SK-N-SH (cell line): ENCODE measurements at regions not wholly inside any gene's neighbourhood (a gene's known extent, or its start where the extent isn't known, plus 50 kb on each side); places are given as distances from the start of the nearest gene placed in this dataset.

ENCODE experiments used
- CTCF ChIA-PET: fragments of 300-600, 350-600 bp; formaldehyde crosslinking; extraction: SDS; loops from one replicate; lab custom pipeline; 2021; lab: Yijun Ruan, JAX
- POLR2A ChIA-PET: fragments of 350-600 bp; sonication (Branson Sonifier 250); formaldehyde crosslinking; extraction: SDS; loops from one replicate; lab custom pipeline; 2020; ENCODE audit warnings: antibody characterized with exemption, inconsistent platforms; lab: Yijun Ruan, JAX
- DNase-seq: peaks from one replicate; pipeline ENCODE4 v3.0.0; 2012
- H2AFZ ChIP-seq: fragments of 200-600 bp; sonication (generic); 2 replicates; pipeline ENCODE4 v1.8.1; 2016; ENCODE audit warnings: antibody characterized with exemption, mild to moderate bottlenecking, low read depth
- H3F3A ChIP-seq: fragments of 200-600 bp; sonication (generic); replicated peaks from 2 replicates; pipeline ENCODE3; 2016; ENCODE audit warnings: antibody characterized with exemption, mild to moderate bottlenecking; ENCODE audit not compliant: insufficient read depth
- H3K27ac ChIP-seq, 2 experiments: fragments of 200-500 bp in 1 of 2; fragments of 200-600 bp in 1 of 2; sonication (Bioruptor generic) in 1 of 2; sonication (generic), shearing (Covaris generic) in 1 of 2; 2 replicates each; pipeline versions ENCODE4 v1.5.1 to v1.6.1; 2014 to 2016; ENCODE audit warnings: low read depth in 2 of 2, inconsistent platforms in 1 of 2, low read length in 1 of 2, mild to moderate bottlenecking in 1 of 2, mixed read lengths in 1 of 2
- H3K27me3 ChIP-seq: fragments of 200-600 bp; sonication (generic), shearing (Covaris generic); 2 replicates; pipeline ENCODE4 v1.6.1; 2016; ENCODE audit warnings: mixed run types; ENCODE audit not compliant: insufficient read depth
- H3K36me3 ChIP-seq, 2 experiments: fragments of 200-500 bp in 1 of 2; fragments of 200-600 bp in 1 of 2; sonication (Bioruptor generic) in 1 of 2; sonication (generic) in 1 of 2; replicated peaks in 1 of 2; 2 replicates each; pipeline versions ENCODE3 to v1.5.1; 2014 to 2016; ENCODE audit warnings: low read length in 1 of 2, mild to moderate bottlenecking in 1 of 2; ENCODE audit not compliant: insufficient read depth in 2 of 2, control insufficient read depth in 1 of 2
- H3K4me1 ChIP-seq, 2 experiments: fragments of 200-500 bp in 1 of 2; fragments of 200-600 bp in 1 of 2; sonication (Bioruptor generic) in 1 of 2; sonication (generic), shearing (Covaris generic) in 1 of 2; 2 replicates each; pipeline versions ENCODE4 v1.5.1 to v1.6.1; 2014 to 2016; ENCODE audit warnings: low read depth in 1 of 2, low read length in 1 of 2, mixed run types in 1 of 2; ENCODE audit not compliant: insufficient read depth in 2 of 2, control insufficient read depth in 1 of 2
- H3K4me2 ChIP-seq: fragments of 200-600 bp; sonication (generic), shearing (Covaris generic); 2 replicates; pipeline ENCODE4 v1.6.1; 2017; ENCODE audit warnings: mixed run types
- H3K4me3 ChIP-seq, 2 experiments: fragments of 200-500 bp in 1 of 2; fragments of 200-600 bp in 1 of 2; sonication (Bioruptor generic) in 1 of 2; sonication (generic), shearing (Covaris generic) in 1 of 2; 2 replicates each; pipeline versions ENCODE4 v1.5.1 to v1.8.1; 2014 to 2016; ENCODE audit warnings: low read depth in 2 of 2, inconsistent platforms in 1 of 2, low read length in 1 of 2, mild to moderate bottlenecking in 1 of 2, mixed read lengths in 1 of 2, moderate library complexity in 1 of 2
- H3K79me2 ChIP-seq: fragments of 200-600 bp; sonication (generic); 2 replicates; pipeline ENCODE4 v1.8.1; 2017; ENCODE audit warnings: mild to moderate bottlenecking; ENCODE audit not compliant: insufficient read depth
- H3K9ac ChIP-seq: fragments of 200-600 bp; sonication (generic); 2 replicates; pipeline ENCODE4 v1.6.1; 2017; ENCODE audit warnings: mixed run types
- H3K9me2 ChIP-seq: fragments of 200-600 bp; sonication (generic); 2 replicates; pipeline ENCODE4 v1.6.1; 2017; ENCODE audit warnings: mixed run types
- H3K9me3 ChIP-seq: fragments of 200-600 bp; sonication (generic); 2 replicates; pipeline ENCODE4 v1.6.1; 2017; ENCODE audit warnings: mixed run types, mild to moderate bottlenecking, moderate library complexity
- H4K20me1 ChIP-seq: fragments of 200-600 bp; sonication (generic); 2 replicates; pipeline ENCODE4 v1.6.1; 2017; ENCODE audit warnings: mild to moderate bottlenecking, mixed run types; ENCODE audit not compliant: insufficient read depth
- EP300 ChIP-seq, 2 experiments: IDR thresholded peaks; 2 replicates each; pipeline versions ENCODE4 v1.4.0 to v1.6.1; 2012; ENCODE audit warnings: borderline replicate concordance in 1 of 2, low read depth in 1 of 2, low read length in 1 of 2
- FOXJ3 ChIP-seq: sonication (generic); formaldehyde crosslinking; IDR thresholded peaks from 2 replicates; pipeline ENCODE4 v1.5.1; 2020; ENCODE audit warnings: mild to moderate bottlenecking, missing genetic modification reagents
- FOXM1 ChIP-seq: IDR thresholded peaks from 2 replicates; pipeline ENCODE4 v1.4.0; 2012; ENCODE audit warnings: low read depth, mild to moderate bottlenecking
- GATA2 ChIP-seq: sonication (generic); formaldehyde crosslinking; IDR thresholded peaks from 2 replicates; pipeline ENCODE4 v1.5.0; 2020; ENCODE audit warnings: mild to moderate bottlenecking, missing genetic modification reagents
- JUND ChIP-seq: IDR thresholded peaks from 2 replicates; pipeline ENCODE4 v1.4.0; 2012
- MEF2A ChIP-seq: IDR thresholded peaks from 2 replicates; pipeline ENCODE4 v1.4.0; 2012; ENCODE audit warnings: low read depth, borderline replicate concordance
- NFIC ChIP-seq: IDR thresholded peaks from 2 replicates; pipeline ENCODE4 v1.4.0; 2012; ENCODE audit warnings: borderline replicate concordance
- NRF1 ChIP-seq: IDR thresholded peaks from 2 replicates; pipeline ENCODE4 v1.6.1; 2012; ENCODE audit warnings: low read depth, mild to moderate bottlenecking, low read length
- RCOR1 ChIP-seq: fragments of 150-350 bp; IDR thresholded peaks from 2 replicates; pipeline ENCODE4 v1.6.1; 2017; ENCODE audit warnings: antibody characterized with exemption, low read length
- TAF1 ChIP-seq: IDR thresholded peaks from 2 replicates; pipeline ENCODE4 v1.6.1; 2012; ENCODE audit warnings: low read depth, mild to moderate bottlenecking, low read length, moderate library complexity, borderline replicate concordance
- WGBS: methylation state at CpG from one replicate; pipeline ENCODE4 v1.1.6; 2017; ENCODE audit warnings: low lambda C conversion rate; 5-methylcytosine and 5-hydroxymethylcytosine counted together
- TF ChIP-seq, protein P1 (sequence below): fragments of 150-350 bp; IDR thresholded peaks from 2 replicates; pipeline ENCODE4 v1.6.1; 2016; ENCODE audit warnings: mild to moderate bottlenecking, low read depth, low read length
- TF ChIP-seq, protein P2 (sequence below): fragments of 150-350 bp; IDR thresholded peaks from 2 replicates; pipeline ENCODE4 v1.6.1; 2017; ENCODE audit warnings: antibody characterized with exemption, low read length, low read depth, borderline replicate concordance
- TF ChIP-seq, protein P3 (sequence below): IDR thresholded peaks from 2 replicates; pipeline ENCODE4 v1.4.0; 2012; ENCODE audit warnings: low read depth, borderline replicate concordance
- TF ChIP-seq, protein P4 (sequence below): IDR thresholded peaks from 2 replicates; pipeline ENCODE4 v1.4.0; 2012; ENCODE audit warnings: low read depth, borderline replicate concordance
- TF ChIP-seq, protein P5 (sequence below): IDR thresholded peaks from 2 replicates; pipeline ENCODE4; 2012
- TF ChIP-seq, protein P6 (sequence below): fragments of 200-600 bp; sonication (generic); IDR thresholded peaks from 2 replicates; pipeline ENCODE4 v1.6.1; 2017; ENCODE audit warnings: antibody characterized with exemption, mild to moderate bottlenecking, moderate library complexity

DNA sequence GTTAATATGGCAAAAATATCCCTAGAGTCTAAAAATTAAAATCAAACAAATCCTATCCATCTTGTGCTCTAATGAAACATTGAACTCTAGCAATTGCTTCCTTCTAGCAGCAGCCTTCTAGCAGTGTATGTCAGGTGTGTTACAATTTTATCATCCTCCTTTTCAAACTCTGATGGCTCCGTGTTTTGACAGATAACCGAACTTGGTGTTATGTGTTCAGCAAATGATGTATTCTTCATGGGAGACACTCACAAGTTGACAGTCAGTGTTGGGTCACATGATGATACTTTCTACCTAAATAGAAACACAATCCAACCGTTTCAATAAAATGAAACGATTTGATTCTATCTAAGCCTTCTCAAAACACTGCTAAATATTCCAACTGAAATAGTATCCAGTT, 525.3 kb upstream of the NOVA1 start:
- H3K4me3 ChIP-seq = no peak overlapping the region
- CTCF ChIA-PET = no interaction called here
- no peaks in the 10 kb centered on the region for H3K9me2 ChIP-seq
- no peak overlapping the region for H3K9ac ChIP-seq
- H3F3A ChIP-seq = no peaks in the 10 kb centered on the region
- H3K36me3 ChIP-seq = no peaks in the 10 kb centered on the region
- TF ChIP-seq, protein P1, sequence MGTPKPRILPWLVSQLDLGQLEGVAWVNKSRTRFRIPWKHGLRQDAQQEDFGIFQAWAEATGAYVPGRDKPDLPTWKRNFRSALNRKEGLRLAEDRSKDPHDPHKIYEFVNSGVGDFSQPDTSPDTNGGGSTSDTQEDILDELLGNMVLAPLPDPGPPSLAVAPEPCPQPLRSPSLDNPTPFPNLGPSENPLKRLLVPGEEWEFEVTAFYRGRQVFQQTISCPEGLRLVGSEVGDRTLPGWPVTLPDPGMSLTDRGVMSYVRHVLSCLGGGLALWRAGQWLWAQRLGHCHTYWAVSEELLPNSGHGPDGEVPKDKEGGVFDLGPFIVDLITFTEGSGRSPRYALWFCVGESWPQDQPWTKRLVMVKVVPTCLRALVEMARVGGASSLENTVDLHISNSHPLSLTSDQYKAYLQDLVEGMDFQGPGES = no peak
- TF ChIP-seq NRF1 = no peak
- no peak for TF ChIP-seq GATA2 (CRISPR knock-in tag)
- no peak for TF ChIP-seq RCOR1
- no peak overlapping the region for H3K27ac ChIP-seq
- no peaks in the 10 kb centered on the region for H4K20me1 ChIP-seq
- no peaks in the 10 kb centered on the region for H3K79me2 ChIP-seq
- H3K27me3 ChIP-seq = no peaks in the 10 kb centered on the region
- POLR2A ChIA-PET = no interaction called here
- H3K4me2 ChIP-seq = no peak overlapping the region
- WGBS = 14% methylated on average over 4 of the region's 4 CpGs
- no peaks in the 10 kb centered on the region for H3K9me3 ChIP-seq
- no peaks in the 10 kb centered on the region for H3K4me1 ChIP-seq
- no peak overlapping the region for H2AFZ ChIP-seq
- no peak for DNase-seq

DNA sequence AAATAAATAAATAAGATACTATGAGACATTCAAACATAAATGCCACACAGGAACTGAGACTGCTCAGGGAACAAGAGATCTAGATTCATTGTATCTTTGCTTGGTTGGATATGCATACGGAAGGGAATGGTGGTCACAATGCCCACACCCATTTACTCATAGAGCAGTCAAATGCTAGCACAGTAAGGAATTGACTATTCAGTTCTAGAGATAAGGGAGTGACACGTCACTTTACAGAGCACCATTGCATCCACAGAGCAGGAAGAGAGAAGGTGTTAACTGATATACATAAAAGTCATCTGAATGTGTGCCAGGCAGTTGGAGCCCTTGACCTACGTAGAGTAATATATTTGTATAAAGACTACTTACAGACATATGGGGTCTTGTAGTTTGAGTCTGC, 530.0 kb upstream of the NOVA1 start:
- DNase-seq = no peak
- Histone ChIP-seq H3K9me3 (no peaks in the 10 kb centered on the region), H3K27me3 (no peaks in the 10 kb centered on the region), H4K20me1 (no peaks in the 10 kb centered on the region), H3K27ac (no peak overlapping the region), H3K79me2 (no peaks in the 10 kb centered on the region), H3F3A (no peaks in the 10 kb centered on the region), H3K9me2 (no peaks in the 10 kb centered on the region; the same call in 1 of the 2 replicates), H2AFZ (no peak overlapping the region), H3K36me3 (no peaks in the 10 kb centered on the region), H3K4me2 (no peak overlapping the region), H3K4me3 (no peak overlapping the region), H3K4me1 (no peaks in the 10 kb centered on the region), H3K9ac (no peak overlapping the region)
- 54% methylated on average over 3 of the region's 3 CpGs for WGBS
- no peak for TF ChIP-seq FOXJ3 (CRISPR knock-in tag)
- no peak for TF ChIP-seq NFIC
- TF ChIP-seq, protein P2, sequence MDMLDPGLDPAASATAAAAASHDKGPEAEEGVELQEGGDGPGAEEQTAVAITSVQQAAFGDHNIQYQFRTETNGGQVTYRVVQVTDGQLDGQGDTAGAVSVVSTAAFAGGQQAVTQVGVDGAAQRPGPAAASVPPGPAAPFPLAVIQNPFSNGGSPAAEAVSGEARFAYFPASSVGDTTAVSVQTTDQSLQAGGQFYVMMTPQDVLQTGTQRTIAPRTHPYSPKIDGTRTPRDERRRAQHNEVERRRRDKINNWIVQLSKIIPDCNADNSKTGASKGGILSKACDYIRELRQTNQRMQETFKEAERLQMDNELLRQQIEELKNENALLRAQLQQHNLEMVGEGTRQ = no peak
- no peak for TF ChIP-seq MEF2A
- TF ChIP-seq JUND = no peak
- TF ChIP-seq TAF1 = no peak
- CTCF ChIA-PET = no interaction called here
- POLR2A ChIA-PET = no interaction called here

DNA sequence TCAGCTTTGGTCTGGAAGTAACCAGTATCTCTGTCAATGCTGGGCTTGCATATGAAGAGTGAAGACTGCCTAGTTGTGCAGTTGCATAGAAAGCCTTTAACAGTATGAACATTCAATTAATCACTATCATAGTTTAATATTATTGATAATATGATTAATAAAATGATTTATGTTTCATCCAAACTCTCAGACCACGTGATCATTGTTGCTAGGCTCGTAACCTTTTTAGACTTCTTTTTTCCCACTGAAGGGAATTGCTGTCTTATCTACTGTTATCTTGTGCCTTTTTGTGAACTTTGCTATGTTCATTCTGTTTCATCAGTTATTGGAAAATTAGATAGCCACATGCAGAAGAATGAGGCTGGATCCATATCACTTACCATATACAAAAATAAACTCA, 536.4 kb upstream of the NOVA1 start:
- no peak overlapping the region for H3K27ac ChIP-seq
- DNase-seq = no peak
- no peaks in the 10 kb centered on the region for H3K36me3 ChIP-seq
- H3K9me2 ChIP-seq = no peaks in the 10 kb centered on the region; the same call in 1 of the 2 replicates
- ChIA-PET POLR2A (no interaction called here), CTCF (no interaction called here)
- no peaks in the 10 kb centered on the region for H4K20me1 ChIP-seq
- H3K27me3 ChIP-seq = no peaks in the 10 kb centered on the region
- no peak overlapping the region for H3K4me2 ChIP-seq
- H3F3A ChIP-seq = no peaks in the 10 kb centered on the region
- WGBS = 26% methylated on average over 2 of the region's 2 CpGs
- no peaks in the 10 kb centered on the region for H3K9me3 ChIP-seq
- H3K4me3 ChIP-seq = no peak overlapping the region
- H3K79me2 ChIP-seq = no peaks in the 10 kb centered on the region
- no peaks in the 10 kb centered on the region for H3K4me1 ChIP-seq
- no peak overlapping the region for H3K9ac ChIP-seq
- no peak overlapping the region for H2AFZ ChIP-seq
- no peak for TF ChIP-seq EP300 (IDR thresholded peaks at IDR 0.05; ENCODE audit: borderline replicate concordance in 1 of 2, low read depth in 1 of 2, low read length in 1 of 2)
- no peak for TF ChIP-seq FOXM1
- TF ChIP-seq, protein P3, sequence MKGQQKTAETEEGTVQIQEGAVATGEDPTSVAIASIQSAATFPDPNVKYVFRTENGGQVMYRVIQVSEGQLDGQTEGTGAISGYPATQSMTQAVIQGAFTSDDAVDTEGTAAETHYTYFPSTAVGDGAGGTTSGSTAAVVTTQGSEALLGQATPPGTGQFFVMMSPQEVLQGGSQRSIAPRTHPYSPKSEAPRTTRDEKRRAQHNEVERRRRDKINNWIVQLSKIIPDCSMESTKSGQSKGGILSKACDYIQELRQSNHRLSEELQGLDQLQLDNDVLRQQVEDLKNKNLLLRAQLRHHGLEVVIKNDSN = no peak
- no peak for TF ChIP-seq RCOR1
- TF ChIP-seq, protein P4, sequence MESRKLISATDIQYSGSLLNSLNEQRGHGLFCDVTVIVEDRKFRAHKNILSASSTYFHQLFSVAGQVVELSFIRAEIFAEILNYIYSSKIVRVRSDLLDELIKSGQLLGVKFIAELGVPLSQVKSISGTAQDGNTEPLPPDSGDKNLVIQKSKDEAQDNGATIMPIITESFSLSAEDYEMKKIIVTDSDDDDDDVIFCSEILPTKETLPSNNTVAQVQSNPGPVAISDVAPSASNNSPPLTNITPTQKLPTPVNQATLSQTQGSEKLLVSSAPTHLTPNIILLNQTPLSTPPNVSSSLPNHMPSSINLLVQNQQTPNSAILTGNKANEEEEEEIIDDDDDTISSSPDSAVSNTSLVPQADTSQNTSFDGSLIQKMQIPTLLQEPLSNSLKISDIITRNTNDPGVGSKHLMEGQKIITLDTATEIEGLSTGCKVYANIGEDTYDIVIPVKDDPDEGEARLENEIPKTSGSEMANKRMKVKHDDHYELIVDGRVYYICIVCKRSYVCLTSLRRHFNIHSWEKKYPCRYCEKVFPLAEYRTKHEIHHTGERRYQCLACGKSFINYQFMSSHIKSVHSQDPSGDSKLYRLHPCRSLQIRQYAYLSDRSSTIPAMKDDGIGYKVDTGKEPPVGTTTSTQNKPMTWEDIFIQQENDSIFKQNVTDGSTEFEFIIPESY = no peak
- TF ChIP-seq, protein P5, sequence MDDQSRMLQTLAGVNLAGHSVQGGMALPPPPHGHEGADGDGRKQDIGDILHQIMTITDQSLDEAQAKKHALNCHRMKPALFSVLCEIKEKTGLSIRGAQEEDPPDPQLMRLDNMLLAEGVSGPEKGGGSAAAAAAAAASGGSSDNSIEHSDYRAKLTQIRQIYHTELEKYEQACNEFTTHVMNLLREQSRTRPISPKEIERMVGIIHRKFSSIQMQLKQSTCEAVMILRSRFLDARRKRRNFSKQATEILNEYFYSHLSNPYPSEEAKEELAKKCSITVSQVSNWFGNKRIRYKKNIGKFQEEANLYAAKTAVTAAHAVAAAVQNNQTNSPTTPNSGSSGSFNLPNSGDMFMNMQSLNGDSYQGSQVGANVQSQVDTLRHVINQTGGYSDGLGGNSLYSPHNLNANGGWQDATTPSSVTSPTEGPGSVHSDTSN = no peak
- TF ChIP-seq, protein P6, sequence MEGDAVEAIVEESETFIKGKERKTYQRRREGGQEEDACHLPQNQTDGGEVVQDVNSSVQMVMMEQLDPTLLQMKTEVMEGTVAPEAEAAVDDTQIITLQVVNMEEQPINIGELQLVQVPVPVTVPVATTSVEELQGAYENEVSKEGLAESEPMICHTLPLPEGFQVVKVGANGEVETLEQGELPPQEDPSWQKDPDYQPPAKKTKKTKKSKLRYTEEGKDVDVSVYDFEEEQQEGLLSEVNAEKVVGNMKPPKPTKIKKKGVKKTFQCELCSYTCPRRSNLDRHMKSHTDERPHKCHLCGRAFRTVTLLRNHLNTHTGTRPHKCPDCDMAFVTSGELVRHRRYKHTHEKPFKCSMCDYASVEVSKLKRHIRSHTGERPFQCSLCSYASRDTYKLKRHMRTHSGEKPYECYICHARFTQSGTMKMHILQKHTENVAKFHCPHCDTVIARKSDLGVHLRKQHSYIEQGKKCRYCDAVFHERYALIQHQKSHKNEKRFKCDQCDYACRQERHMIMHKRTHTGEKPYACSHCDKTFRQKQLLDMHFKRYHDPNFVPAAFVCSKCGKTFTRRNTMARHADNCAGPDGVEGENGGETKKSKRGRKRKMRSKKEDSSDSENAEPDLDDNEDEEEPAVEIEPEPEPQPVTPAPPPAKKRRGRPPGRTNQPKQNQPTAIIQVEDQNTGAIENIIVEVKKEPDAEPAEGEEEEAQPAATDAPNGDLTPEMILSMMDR = no peak
